Naive thymus-derived CD8-positive, alpha-beta T cell (primary cell): ENCODE measurements at regions not wholly inside any gene's neighbourhood (a gene's known extent, or its start where the extent isn't known, plus 50 kb on each side); places are given as distances from the start of the nearest gene placed in this dataset.

Experiments
- ATAC-seq, 2 donors: fragments of 150-1000 bp; cut with Tn5 transposase in 1 of 2; sonication (Bioruptor Pico), chemical (Tn5 transposase) in 1 of 2; 1 replicate in 1 of 2; 2 replicates in 1 of 2; pipeline ENCODE4 v1.10.0; 2021; ENCODE audit warnings: mild to moderate bottlenecking in 2 of 2, moderate library complexity in 2 of 2
- POLR2A ChIA-PET: fragments of 350-600 bp; sonication (Branson Sonifier 250); formaldehyde crosslinking; loops from one replicate; lab custom pipeline; 2021; ENCODE audit warnings: antibody characterized with exemption; lab: Charles Lee
- DNase-seq, 10 donors: peaks; one replicate each; pipeline versions ENCODE4 v3.0.0 to v3.0.0-alpha.2; 2020 to 2022
- H3K27ac Mint-ChIP-seq, 10 donors: one replicate each; pipeline ENCODE4 v1.8.0; 2020 to 2022; ENCODE audit warnings: mild to moderate bottlenecking in 10 of 10, mixed read lengths in 10 of 10, moderate library complexity in 4 of 10, inconsistent platforms in 1 of 10
- H3K27me3 Mint-ChIP-seq, 5 donors: one replicate each; pipeline ENCODE4 v1.8.0; 2021 to 2022; ENCODE audit warnings: mixed read lengths in 5 of 5
- H3K36me3 Mint-ChIP-seq, 3 donors: one replicate each; pipeline ENCODE4 v1.8.0; 2020 to 2022; ENCODE audit warnings: mixed read lengths in 3 of 3, mild to moderate bottlenecking in 2 of 3, inconsistent platforms in 1 of 3
- H3K4me1 Mint-ChIP-seq, 4 donors: one replicate each; pipeline ENCODE4 v1.8.0; 2021 to 2022; ENCODE audit warnings: mixed read lengths in 4 of 4
- H3K4me3 Mint-ChIP-seq, 10 donors: one replicate each; pipeline ENCODE4 v1.8.0; 2020 to 2022; ENCODE audit warnings: mild to moderate bottlenecking in 10 of 10, mixed read lengths in 10 of 10, moderate library complexity in 6 of 10, inconsistent platforms in 1 of 10
- H3K9me3 Mint-ChIP-seq, 9 donors: one replicate each; pipeline ENCODE4 v1.8.0; 2020 to 2022; ENCODE audit warnings: mixed read lengths in 9 of 9, mild to moderate bottlenecking in 3 of 9, inconsistent platforms in 1 of 9, moderate library complexity in 1 of 9

DNA sequence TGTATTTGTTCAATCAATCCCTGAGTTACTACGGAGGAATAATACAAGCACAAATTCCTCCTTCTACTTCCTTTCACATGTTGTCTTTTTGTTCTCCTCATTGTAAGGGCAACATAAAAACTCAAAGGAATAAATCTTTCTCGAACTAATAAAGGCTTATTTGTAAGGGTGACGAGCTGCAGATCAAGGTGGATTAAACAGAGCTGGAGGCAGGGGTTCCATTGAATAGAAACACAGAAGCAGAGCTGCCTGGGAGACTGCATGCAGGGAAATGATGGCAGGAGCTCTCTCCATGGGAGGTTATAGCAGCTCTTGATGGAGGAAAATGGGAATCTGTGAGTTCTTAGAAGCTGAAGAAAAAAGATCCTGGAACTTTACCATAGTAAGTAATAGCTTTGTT is 160.2 kb downstream of the CYYR1 start:
- H3K4me1 Mint-ChIP-seq: no peaks in the 10 kb centered on the region
- H3K9me3 Mint-ChIP-seq: no peaks in the 10 kb centered on the region
- no peak overlapping the region for H3K27ac Mint-ChIP-seq
- no peaks in the 10 kb centered on the region for H3K36me3 Mint-ChIP-seq
- DNase-seq (no peak), ATAC-seq (no peak)
- H3K4me3 Mint-ChIP-seq: no peak overlapping the region
- POLR2A ChIA-PET: no interaction called here
- peaks cover 0 to 7% (median 3%) of the 10 kb centered on the region in 5 donors for H3K27me3 Mint-ChIP-seq

DNA sequence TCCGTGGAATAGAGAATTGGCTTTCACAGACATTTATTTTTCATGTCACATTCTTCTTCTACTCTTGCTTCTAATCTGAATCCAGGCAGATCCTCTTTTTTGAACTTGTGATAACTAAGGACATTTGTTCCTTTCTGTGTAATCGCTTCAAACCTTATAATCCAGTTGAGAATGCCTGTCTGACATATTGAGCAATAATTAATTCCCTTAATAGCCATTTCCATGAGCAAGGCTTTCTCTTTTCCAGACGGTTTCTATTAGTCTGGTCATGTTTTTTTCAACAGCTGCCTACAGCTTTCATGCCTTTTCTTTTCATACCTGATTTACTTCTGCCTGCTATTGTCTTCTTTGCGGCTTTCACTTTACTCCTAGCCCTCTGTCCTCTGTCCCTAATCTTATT is 163.4 kb downstream of the CYYR1 start:
- DNase-seq (no peak), ATAC-seq (no peak)
- Mint-ChIP-seq H3K27ac (no peak overlapping the region), H3K9me3 (peaks cover 0 to 2% (median 0%) of the 10 kb centered on the region in 9 donors), H3K27me3 (peaks cover 0 to 7% (median 4%) of the 10 kb centered on the region in 5 donors), H3K4me1 (peaks cover 0 to 12% (median 4%) of the 10 kb centered on the region in 4 donors), H3K36me3 (no peaks in the 10 kb centered on the region), H3K4me3 (no peak overlapping the region)
- POLR2A ChIA-PET: no interaction called here

- Mint-ChIP-seq H3K4me1 (peaks cover 0 to 12% (median 4%) of the 10 kb centered on the region in 4 donors), H3K4me3 (no peak overlapping the region), H3K36me3 (no peaks in the 10 kb centered on the region), H3K9me3 (peaks cover 0 to 2% (median 0%) of the 10 kb centered on the region in 9 donors), H3K27ac (no peak overlapping the region), H3K27me3 (peaks cover 0 to 7% (median 4%) of the 10 kb centered on the region in 5 donors)
- POLR2A ChIA-PET: no interaction called here
- no peak for DNase-seq
- no peak for ATAC-seq
Measured at GRCh38 chr21:26408511-26408910, 164.6 kb downstream of the CYYR1 start.

GRCh38 chr21:26406526-26406925 is 166.6 kb downstream of the CYYR1 start:
- no peak for ATAC-seq
- POLR2A ChIA-PET: no interaction called here

DNA sequence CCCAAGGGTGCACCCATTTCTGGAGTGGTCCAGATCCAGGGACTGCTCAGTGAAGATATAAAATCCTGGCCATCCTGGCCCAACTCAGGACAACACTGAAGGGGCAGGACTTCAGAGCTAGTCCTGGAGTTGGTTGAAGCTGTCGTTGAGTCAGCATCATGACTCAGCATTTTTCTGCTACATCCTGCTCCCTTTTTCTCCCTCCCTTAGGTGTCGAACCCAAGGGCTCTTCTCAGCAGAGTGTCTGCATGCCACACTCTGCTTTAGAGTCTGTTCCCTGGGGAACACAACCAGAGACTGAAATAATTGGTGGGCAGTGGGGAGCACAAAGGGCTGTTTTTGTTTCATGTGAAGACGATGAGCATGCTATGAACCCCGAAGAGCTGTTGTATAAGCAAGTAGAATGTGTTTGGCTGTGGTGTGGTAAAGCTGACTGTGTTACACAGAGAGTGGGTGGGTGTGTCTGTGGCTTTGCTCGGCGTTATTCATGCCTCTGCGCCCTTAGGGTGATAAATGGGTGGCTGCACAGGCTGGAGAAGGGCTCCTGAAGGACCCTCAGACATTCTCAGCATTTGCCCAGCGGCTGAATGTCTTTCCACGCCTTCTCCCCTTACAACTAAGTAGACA is 167.2 kb downstream of the CYYR1 start:
- Mint-ChIP-seq H3K27me3 (peaks cover 0 to 6% (median 0%) of the 10 kb centered on the region in 5 donors), H3K27ac (no peak overlapping the region), H3K9me3 (peaks cover 0 to 2% (median 0%) of the 10 kb centered on the region in 9 donors), H3K36me3 (no peaks in the 10 kb centered on the region), H3K4me3 (no peak overlapping the region), H3K4me1 (peaks cover 0 to 12% (median 4%) of the 10 kb centered on the region in 4 donors)
- ATAC-seq (no peak), DNase-seq (no peak)
- POLR2A ChIA-PET: no interaction called here

More at GRCh38 chr21:26406526-26406925, 166.6 kb downstream of the CYYR1 start:
- DNase-seq: no peak
- H3K4me3 Mint-ChIP-seq: no peak overlapping the region
- H3K4me1 Mint-ChIP-seq: peaks cover 0 to 12% (median 4%) of the 10 kb centered on the region in 4 donors
- H3K9me3 Mint-ChIP-seq: peaks cover 0 to 2% (median 0%) of the 10 kb centered on the region in 9 donors
- H3K36me3 Mint-ChIP-seq: no peaks in the 10 kb centered on the region
- no peak overlapping the region for H3K27ac Mint-ChIP-seq
- peaks cover 0 to 10% (median 5%) of the 10 kb centered on the region in 5 donors for H3K27me3 Mint-ChIP-seq

DNA sequence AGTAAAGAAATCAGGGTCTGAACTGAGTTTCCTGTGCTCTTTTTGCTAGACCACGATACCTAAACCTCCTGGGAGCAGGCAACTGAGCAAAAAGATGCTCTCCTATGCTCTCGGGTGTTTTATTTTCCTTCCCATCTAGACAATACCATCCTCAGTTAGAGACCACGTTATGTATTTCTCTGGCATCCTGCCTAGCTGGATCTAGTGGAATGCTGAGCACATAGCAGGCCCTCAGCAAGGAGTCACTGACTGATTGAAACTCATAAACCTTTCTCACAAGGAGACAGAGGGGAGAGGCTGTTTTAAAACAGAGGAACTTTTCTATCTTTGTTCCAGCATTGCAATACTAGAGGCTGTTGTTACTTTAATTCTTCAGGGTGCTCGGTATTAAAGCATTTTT is 168.0 kb downstream of the CYYR1 start:
- Mint-ChIP-seq H3K4me1 (peaks cover 0 to 12% (median 4%) of the 10 kb centered on the region in 4 donors), H3K27me3 (peaks cover 0 to 6% (median 0%) of the 10 kb centered on the region in 5 donors), H3K36me3 (no peaks in the 10 kb centered on the region), H3K9me3 (peaks cover 0 to 4% (median 0%) of the 10 kb centered on the region in 9 donors), H3K4me3 (no peak overlapping the region), H3K27ac (no peak overlapping the region)
- ATAC-seq: no peak
- POLR2A ChIA-PET: no interaction called here
- DNase-seq: no peak

DNA sequence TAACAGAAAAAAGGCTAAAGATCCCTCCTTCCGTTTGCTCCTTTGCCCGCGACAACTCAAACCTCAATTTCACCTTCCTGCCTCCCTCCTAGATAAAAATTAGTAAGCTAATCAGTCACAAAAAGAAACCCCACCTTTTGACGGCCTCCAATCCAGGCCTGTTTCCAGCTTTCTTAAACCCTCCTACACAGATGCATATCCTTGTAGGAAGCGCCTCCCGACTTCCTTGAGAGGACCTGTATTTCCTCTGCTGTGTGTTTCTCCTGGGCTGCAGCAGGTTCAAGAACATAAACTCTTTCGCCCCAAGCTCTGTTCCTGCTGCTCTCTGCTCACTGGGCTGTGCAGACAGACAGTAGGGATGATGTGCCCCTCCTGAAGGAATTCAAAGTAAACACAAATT is 168.8 kb downstream of the CYYR1 start:
- Mint-ChIP-seq H3K9me3 (peaks cover 0 to 7% (median 0%) of the 10 kb centered on the region in 9 donors), H3K27ac (no peak overlapping the region), H3K4me3 (no peak overlapping the region), H3K36me3 (no peaks in the 10 kb centered on the region), H3K27me3 (peaks cover 0 to 6% (median 0%) of the 10 kb centered on the region in 5 donors), H3K4me1 (peaks cover 0 to 12% (median 4%) of the 10 kb centered on the region in 4 donors)
- POLR2A ChIA-PET: no interaction called here
- DNase-seq: no peak
- ATAC-seq: no peak

DNA sequence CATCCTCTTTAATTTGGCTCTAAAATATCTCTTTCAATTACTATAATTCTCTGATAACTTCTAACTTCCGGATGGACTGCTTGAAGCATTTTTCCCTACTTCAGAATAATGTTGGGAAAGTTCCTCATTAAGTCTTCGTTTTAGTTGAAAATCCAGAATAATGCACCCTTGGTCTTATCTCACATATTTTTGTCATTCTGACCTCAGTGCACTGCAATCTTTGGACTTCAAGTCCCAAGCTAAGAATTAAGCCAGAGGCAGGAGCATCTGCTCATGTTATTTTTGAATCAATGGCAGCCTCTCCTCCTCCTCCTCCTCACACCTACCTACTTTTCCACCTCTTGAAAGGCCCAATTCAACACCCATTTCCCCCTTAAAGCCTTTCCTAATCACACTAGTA is 169.8 kb downstream of the CYYR1 start:
- H3K4me3 Mint-ChIP-seq: no peak overlapping the region
- POLR2A ChIA-PET: no interaction called here
- no peaks in the 10 kb centered on the region for H3K36me3 Mint-ChIP-seq
- H3K4me1 Mint-ChIP-seq: peaks cover 0 to 12% (median 4%) of the 10 kb centered on the region in 4 donors
- H3K27ac Mint-ChIP-seq: no peak overlapping the region
- DNase-seq: no peak
- peaks cover 0 to 6% (median 0%) of the 10 kb centered on the region in 5 donors for H3K27me3 Mint-ChIP-seq
- H3K9me3 Mint-ChIP-seq: peaks cover 0 to 7% (median 0%) of the 10 kb centered on the region in 9 donors
- ATAC-seq: no peak

- ATAC-seq: no peak
- no peak for DNase-seq
- H3K36me3 Mint-ChIP-seq: no peaks in the 10 kb centered on the region
- H3K27ac Mint-ChIP-seq: no peak overlapping the region
- no peak overlapping the region for H3K4me3 Mint-ChIP-seq
- peaks cover 0 to 6% (median 2%) of the 10 kb centered on the region in 5 donors for H3K27me3 Mint-ChIP-seq
- POLR2A ChIA-PET: no interaction called here
- H3K9me3 Mint-ChIP-seq: peaks cover 0 to 7% (median 0%) of the 10 kb centered on the region in 9 donors
- no peaks in the 10 kb centered on the region for H3K4me1 Mint-ChIP-seq
Measured at GRCh38 chr21:26397545-26397944, 175.5 kb downstream of the CYYR1 start.

DNA sequence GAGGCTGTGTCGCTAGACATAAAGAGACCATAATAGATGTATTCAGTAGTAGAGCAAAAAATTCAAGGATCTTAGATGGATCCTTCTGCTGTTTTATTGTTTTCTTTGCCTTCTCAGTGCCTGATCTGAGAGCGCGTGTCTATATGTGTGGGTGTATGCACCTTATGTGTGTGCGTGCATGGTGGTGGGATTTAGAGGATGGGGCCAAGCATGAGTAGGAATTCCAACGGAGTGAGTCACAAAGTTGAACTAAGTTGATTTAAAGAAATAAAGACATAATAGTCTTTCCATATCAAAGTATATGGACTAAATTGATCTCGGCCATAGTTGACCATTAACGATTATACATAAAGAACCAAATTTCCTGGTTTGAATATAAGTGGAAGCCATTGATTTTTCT is 178.7 kb downstream of the CYYR1 start:
- Mint-ChIP-seq H3K9me3 (no peaks in the 10 kb centered on the region), H3K36me3 (no peaks in the 10 kb centered on the region), H3K27me3 (peaks cover 0 to 6% (median 0%) of the 10 kb centered on the region in 5 donors), H3K4me3 (no peak overlapping the region), H3K4me1 (peaks cover 0 to 6% (median 0%) of the 10 kb centered on the region in 4 donors), H3K27ac (no peak overlapping the region)
- ATAC-seq (no peak), DNase-seq (no peak)
- POLR2A ChIA-PET: no interaction called here

GRCh38 chr21:26391166-26391565 is 181.9 kb downstream of the CYYR1 start:
- POLR2A ChIA-PET: no interaction called here
- no peak for ATAC-seq
- DNase-seq: no peak

DNA sequence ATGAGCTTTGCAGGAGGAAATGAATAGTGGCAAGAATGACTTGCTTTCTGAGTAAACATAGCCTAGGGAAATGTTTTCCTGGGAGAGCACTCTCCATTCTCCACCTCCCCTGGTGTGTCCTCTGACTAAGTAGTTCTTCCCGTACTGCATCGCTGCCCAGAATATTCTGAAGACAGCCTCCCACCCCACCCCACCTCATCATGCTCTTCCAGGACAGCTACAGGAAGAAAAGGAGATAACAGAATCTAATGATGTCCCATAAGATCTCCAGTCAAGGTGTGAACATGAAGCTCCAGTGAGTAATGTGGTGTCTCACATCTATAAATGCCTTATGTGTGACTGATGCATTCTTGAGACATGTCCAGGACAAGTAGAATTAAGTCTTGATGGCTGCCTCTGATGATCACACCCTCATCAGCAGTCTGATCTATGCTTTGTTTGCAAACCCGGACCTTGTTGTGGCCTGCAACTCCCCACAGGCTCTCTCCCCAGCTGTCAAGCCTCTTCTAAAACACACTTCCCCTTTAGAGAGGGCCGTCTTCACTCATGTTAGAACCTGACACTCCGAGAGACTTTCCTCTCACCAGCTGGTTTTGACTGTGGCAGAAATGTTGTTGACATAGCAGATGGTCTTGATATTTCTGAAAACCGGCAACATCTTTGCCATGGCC is 183.0 kb downstream of the CYYR1 start:
- no peak for DNase-seq
- POLR2A ChIA-PET: no interaction called here
- H3K36me3 Mint-ChIP-seq: no peaks in the 10 kb centered on the region
- H3K4me1 Mint-ChIP-seq: peaks cover 0 to 6% (median 0%) of the 10 kb centered on the region in 4 donors
- ATAC-seq: no peak
- no peak overlapping the region for H3K4me3 Mint-ChIP-seq
- no peaks in the 10 kb centered on the region for H3K9me3 Mint-ChIP-seq
- H3K27me3 Mint-ChIP-seq: peaks cover 0 to 5% (median under 1%) of the 10 kb centered on the region in 5 donors
- no peak overlapping the region for H3K27ac Mint-ChIP-seq

More at GRCh38 chr21:26391166-26391565, 181.9 kb downstream of the CYYR1 start:
- Mint-ChIP-seq H3K4me3 (no peak overlapping the region), H3K36me3 (no peaks in the 10 kb centered on the region), H3K27me3 (peaks cover 0 to 2% (median 0%) of the 10 kb centered on the region in 5 donors), H3K9me3 (no peaks in the 10 kb centered on the region), H3K27ac (no peak overlapping the region), H3K4me1 (peaks cover 0 to 6% (median 0%) of the 10 kb centered on the region in 4 donors)

DNA sequence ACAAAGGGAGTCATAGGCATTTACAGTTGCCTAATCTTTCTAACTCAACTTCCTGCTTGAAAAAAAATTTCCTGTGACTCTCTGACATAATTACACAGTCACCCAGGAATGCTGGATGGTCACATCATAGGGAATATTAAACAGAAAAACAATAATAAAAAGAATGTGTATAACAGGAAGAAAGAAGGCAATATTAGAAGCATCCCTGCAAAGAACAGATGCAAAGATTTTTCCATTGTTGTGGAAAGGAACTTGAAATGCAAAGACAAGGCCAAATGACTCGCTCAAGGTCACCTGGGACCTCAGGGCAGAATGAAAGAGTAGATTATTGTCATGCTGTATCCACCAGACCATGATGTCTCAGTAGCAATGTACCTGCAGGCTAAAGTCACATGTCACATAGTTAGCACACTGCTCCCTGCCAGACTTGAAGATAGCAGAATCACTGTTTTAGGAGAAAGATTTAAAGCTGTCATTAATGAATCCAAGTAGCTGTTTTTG is 184.3 kb downstream of the CYYR1 start:
- Mint-ChIP-seq H3K27ac (no peak overlapping the region), H3K36me3 (no peaks in the 10 kb centered on the region), H3K4me3 (no peak overlapping the region), H3K9me3 (no peaks in the 10 kb centered on the region), H3K27me3 (peaks cover 0 to 9% (median 2%) of the 10 kb centered on the region in 5 donors), H3K4me1 (peaks cover 0 to 6% (median 0%) of the 10 kb centered on the region in 4 donors)
- DNase-seq: no peak
- no peak for ATAC-seq
- POLR2A ChIA-PET: no interaction called here
